ENCODE measurements at regions not wholly inside any gene's neighbourhood (a gene's known extent, or its start where the extent isn't known, plus 50 kb on each side); places are given as distances from the start of the nearest gene placed in this dataset.

GRCh38 chr2:144224472-144224871 lies 295.4 kb downstream of the ZEB2 start:
- no peak for DNase-seq
- intact Hi-C loops (cut with DNase I) = no loop called here

- intact Hi-C loops (cut with DNase I) = no loop called here
- no peak for DNase-seq
Observed at GRCh38 chr2:144219979-144220378, 299.9 kb downstream of the ZEB2 start.

GRCh38 chr2:144217853-144218633 lies 301.9 kb downstream of the ZEB2 start:
- DNase-seq = no peak
- intact Hi-C loops (cut with DNase I) = no loop called here

- DNase-seq = no peak
- intact Hi-C loops (cut with DNase I) = no loop called here
Observed at GRCh38 chr2:144215701-144216675, 303.9 kb downstream of the ZEB2 start.

- DNase-seq = no peak
- intact Hi-C loops (cut with DNase I) = no loop called here
Observed at GRCh38 chr2:144215207-144215606, 304.7 kb downstream of the ZEB2 start.

- intact Hi-C loops (cut with DNase I) = no loop called here
- DNase-seq = no peak
Observed at GRCh38 chr2:144213797-144214196, 306.1 kb downstream of the ZEB2 start.

GRCh38 chr2:144211826-144212225 lies 308.1 kb downstream of the ZEB2 start:
- intact Hi-C loops (cut with DNase I) = no loop called here
- no peak for DNase-seq

GRCh38 chr2:144211065-144211464 lies 308.9 kb downstream of the ZEB2 start:
- no peak for DNase-seq
- intact Hi-C loops (cut with DNase I) = no loop called here

GRCh38 chr2:144210076-144210475 lies 309.8 kb downstream of the ZEB2 start:
- intact Hi-C loops (cut with DNase I) = no loop called here
- no peak for DNase-seq

GRCh38 chr2:144208924-144209323 lies 311.0 kb downstream of the ZEB2 start:
- DNase-seq = no peak
- intact Hi-C loops (cut with DNase I) = no loop called here

- intact Hi-C loops (cut with DNase I) = no loop called here
- no peak for DNase-seq
Observed at GRCh38 chr2:144206019-144206418, 313.9 kb downstream of the ZEB2 start.

GRCh38 chr2:144201868-144202468 lies 318.0 kb downstream of the ZEB2 start:
- DNase-seq = no peak
- intact Hi-C loops (cut with DNase I) = no loop called here

- no peak for DNase-seq
- intact Hi-C loops (cut with DNase I) = no loop called here
Observed at GRCh38 chr2:144201126-144201525, 318.8 kb downstream of the ZEB2 start.

GRCh38 chr2:144198116-144198515 lies 321.8 kb downstream of the ZEB2 start:
- no peak for DNase-seq
- intact Hi-C loops (cut with DNase I) = no loop called here

GRCh38 chr2:144194326-144195071 lies 325.4 kb downstream of the ZEB2 start:
- intact Hi-C loops (cut with DNase I) = no loop called here
- no peak for DNase-seq

GRCh38 chr2:144190908-144191605 lies 328.9 kb downstream of the ZEB2 start:
- no peak for DNase-seq
- intact Hi-C loops (cut with DNase I) = no loop called here

GRCh38 chr2:144183727-144184126 lies 336.2 kb downstream of the ZEB2 start:
- intact Hi-C loops (cut with DNase I) = no loop called here
- DNase-seq = peak in 1 of 10 donors; percentile 72

GRCh38 chr2:144181001-144181400 lies 338.9 kb downstream of the ZEB2 start:
- DNase-seq = no peak
- intact Hi-C loops (cut with DNase I) = no loop called here

- intact Hi-C loops (cut with DNase I) = no loop called here
- DNase-seq = no peak
Observed at GRCh38 chr2:144180131-144180530, 339.8 kb downstream of the ZEB2 start.

- DNase-seq = peak in 1 of 10 donors; percentile 28
- intact Hi-C loops (cut with DNase I) = no loop called here
Observed at GRCh38 chr2:144170179-144170578, 349.7 kb downstream of the ZEB2 start.

Data from posterior cingulate gyrus (tissue), 11 donors.